ENCODE measurements at regions not wholly inside any gene's neighbourhood (a gene's known extent, or its start where the extent isn't known, plus 50 kb on each side); places are given as distances from the start of the nearest gene placed in this dataset.

GRCh38 chr12:38983117-38983571, 77.8 kb upstream of the CPNE8 start:
- no peak for TF ChIP-seq CTCF (conservative IDR thresholded peaks at IDR 0.05; ENCODE audit: control insufficient read depth, insufficient read depth, low read depth, low read length)
- no peak for DNase-seq (ENCODE audit: low read depth)
- no peak overlapping the region for H3K4me3 ChIP-seq (ENCODE audit: control insufficient read depth, low read depth, low read length)

- TF ChIP-seq CTCF (conservative IDR thresholded peaks at IDR 0.05; ENCODE audit: control insufficient read depth, insufficient read depth, low read depth, low read length) = no peak
- no peak for DNase-seq (ENCODE audit: low read depth)
- H3K4me3 ChIP-seq (ENCODE audit: control insufficient read depth, low read depth, low read length) = no peak overlapping the region
Measured at GRCh38 chr12:38977132-38977531, 71.7 kb upstream of the CPNE8 start.

GRCh38 chr12:38969706-38970105, 64.3 kb upstream of the CPNE8 start:
- DNase-seq (ENCODE audit: low read depth) = no peak
- H3K4me3 ChIP-seq (ENCODE audit: control insufficient read depth, low read depth, low read length) = no peak overlapping the region
- TF ChIP-seq CTCF (conservative IDR thresholded peaks at IDR 0.05; ENCODE audit: control insufficient read depth, insufficient read depth, low read depth, low read length) = no peak

- no peak overlapping the region for H3K4me3 ChIP-seq (ENCODE audit: control insufficient read depth, low read depth, low read length)
- no peak for DNase-seq (ENCODE audit: low read depth)
- TF ChIP-seq CTCF (conservative IDR thresholded peaks at IDR 0.05; ENCODE audit: control insufficient read depth, insufficient read depth, low read depth, low read length) = no peak
Measured at GRCh38 chr12:38961683-38962082, 56.3 kb upstream of the CPNE8 start.

- DNase-seq (ENCODE audit: low read depth) = no peak
- no peak overlapping the region for H3K4me3 ChIP-seq (ENCODE audit: control insufficient read depth, low read depth, low read length)
- TF ChIP-seq CTCF (conservative IDR thresholded peaks at IDR 0.05; ENCODE audit: control insufficient read depth, insufficient read depth, low read depth, low read length) = no peak
Measured at GRCh38 chr12:38961012-38961411, 55.6 kb upstream of the CPNE8 start.

- TF ChIP-seq CTCF (conservative IDR thresholded peaks at IDR 0.05; ENCODE audit: control insufficient read depth, insufficient read depth, low read depth, low read length) = no peak
- H3K4me3 ChIP-seq (ENCODE audit: control insufficient read depth, low read depth, low read length) = no peak overlapping the region
- no peak for DNase-seq (ENCODE audit: low read depth)
Measured at GRCh38 chr12:38956337-38956736, 50.9 kb upstream of the CPNE8 start.

Measured in fibroblast of mammary gland (primary cell).